ENCODE measurements at regions not wholly inside any gene's neighbourhood (a gene's known extent, or its start where the extent isn't known, plus 50 kb on each side); places are given as distances from the start of the nearest gene placed in this dataset.

- no peak for DNase-seq
These were observed 399.5 kb downstream of the ETS1 start for GRCh38 chr11:128187835-128188234.

GRCh38 chr11:128187377-128187776 is 400.0 kb downstream of the ETS1 start:
- no peak for DNase-seq

GRCh38 chr11:128184981-128185380 is 402.4 kb downstream of the ETS1 start:
- no peak for DNase-seq

- no peak for DNase-seq
These were observed 404.5 kb downstream of the ETS1 start for GRCh38 chr11:128182844-128183243.

GRCh38 chr11:128181984-128182383 is 405.4 kb downstream of the ETS1 start:
- no peak for DNase-seq

GRCh38 chr11:128181088-128181480 is 406.3 kb downstream of the ETS1 start:
- no peak for DNase-seq

GRCh38 chr11:128180441-128181087 is 406.8 kb downstream of the ETS1 start:
- no peak for DNase-seq

GRCh38 chr11:128179512-128179911 is 407.8 kb downstream of the ETS1 start:
- no peak for DNase-seq

- no peak for DNase-seq
These were observed 408.3 kb downstream of the ETS1 start for GRCh38 chr11:128179039-128179438.

GRCh38 chr11:128174465-128175291 is 412.7 kb downstream of the ETS1 start:
- no peak for DNase-seq

GRCh38 chr11:128172046-128172878 is 415.1 kb downstream of the ETS1 start:
- DNase-seq: peak; percentile 68

- peak; percentile 21 for DNase-seq
These were observed 415.9 kb downstream of the ETS1 start for GRCh38 chr11:128171506-128171905.

GRCh38 chr11:128165572-128165971 is 421.8 kb downstream of the ETS1 start:
- DNase-seq: no peak

- DNase-seq: no peak
These were observed 423.1 kb downstream of the ETS1 start for GRCh38 chr11:128164080-128164741.

- DNase-seq: no peak
These were observed 425.4 kb downstream of the ETS1 start for GRCh38 chr11:128161994-128162393.

GRCh38 chr11:128161436-128161835 is 425.9 kb downstream of the ETS1 start:
- no peak for DNase-seq

- no peak for DNase-seq
These were observed 428.5 kb downstream of the ETS1 start for GRCh38 chr11:128158860-128159259.

- DNase-seq: peak; percentile 86
These were observed 429.7 kb downstream of the ETS1 start for GRCh38 chr11:128157423-128158298.

GRCh38 chr11:128156486-128156885 is 430.9 kb downstream of the ETS1 start:
- DNase-seq: no peak

- no peak for DNase-seq
These were observed 431.8 kb downstream of the ETS1 start for GRCh38 chr11:128155590-128155989.

- no peak for DNase-seq
These were observed 433.7 kb downstream of the ETS1 start for GRCh38 chr11:128153697-128154048.
